ENCODE measurements at regions not wholly inside any gene's neighbourhood (a gene's known extent, or its start where the extent isn't known, plus 50 kb on each side); places are given as distances from the start of the nearest gene placed in this dataset.

DNA sequence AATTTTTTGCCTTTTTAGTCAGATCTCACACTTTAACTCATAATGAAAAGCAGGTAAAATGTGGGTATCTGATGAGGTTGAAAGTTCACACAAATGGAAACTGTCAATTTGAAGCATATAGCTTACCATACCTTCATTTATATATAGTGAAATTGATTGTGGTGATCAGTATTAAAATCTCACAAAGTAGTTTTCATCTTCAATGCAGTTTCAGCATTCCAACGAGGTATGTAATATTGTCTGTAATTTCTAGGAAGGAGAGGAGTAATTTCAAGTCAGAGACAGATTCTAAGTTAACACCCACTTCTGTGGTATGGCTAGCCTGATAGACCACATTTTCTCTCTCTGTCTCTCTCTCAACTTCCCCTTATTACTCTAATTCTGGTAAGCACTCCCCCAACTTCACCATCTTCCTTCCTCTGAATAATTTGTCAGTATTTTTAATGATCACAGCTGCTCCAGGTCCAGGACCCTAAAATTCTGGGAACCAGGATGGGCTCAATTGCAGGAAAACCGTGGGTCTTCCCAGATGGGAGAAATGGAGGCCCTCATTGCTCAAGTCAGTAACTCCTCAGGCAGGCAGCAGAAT is 455.7 kb downstream of the FGF9 start:
- TF ChIP-seq, protein P1, sequence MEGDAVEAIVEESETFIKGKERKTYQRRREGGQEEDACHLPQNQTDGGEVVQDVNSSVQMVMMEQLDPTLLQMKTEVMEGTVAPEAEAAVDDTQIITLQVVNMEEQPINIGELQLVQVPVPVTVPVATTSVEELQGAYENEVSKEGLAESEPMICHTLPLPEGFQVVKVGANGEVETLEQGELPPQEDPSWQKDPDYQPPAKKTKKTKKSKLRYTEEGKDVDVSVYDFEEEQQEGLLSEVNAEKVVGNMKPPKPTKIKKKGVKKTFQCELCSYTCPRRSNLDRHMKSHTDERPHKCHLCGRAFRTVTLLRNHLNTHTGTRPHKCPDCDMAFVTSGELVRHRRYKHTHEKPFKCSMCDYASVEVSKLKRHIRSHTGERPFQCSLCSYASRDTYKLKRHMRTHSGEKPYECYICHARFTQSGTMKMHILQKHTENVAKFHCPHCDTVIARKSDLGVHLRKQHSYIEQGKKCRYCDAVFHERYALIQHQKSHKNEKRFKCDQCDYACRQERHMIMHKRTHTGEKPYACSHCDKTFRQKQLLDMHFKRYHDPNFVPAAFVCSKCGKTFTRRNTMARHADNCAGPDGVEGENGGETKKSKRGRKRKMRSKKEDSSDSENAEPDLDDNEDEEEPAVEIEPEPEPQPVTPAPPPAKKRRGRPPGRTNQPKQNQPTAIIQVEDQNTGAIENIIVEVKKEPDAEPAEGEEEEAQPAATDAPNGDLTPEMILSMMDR (conservative IDR thresholded peaks at IDR 0.05 in 1 of 2, IDR thresholded peaks at IDR 0.05 in 1 of 2; ENCODE audit: low read depth in 1 of 2, low read length in 2 of 2): no peak
- no peak for TF ChIP-seq EZH2 (IDR thresholded peaks at IDR 0.05; ENCODE audit: low read length, missing control alignments)
